IMR-90 (cell line): ENCODE measurements at regions not wholly inside any gene's neighbourhood (a gene's known extent, or its start where the extent isn't known, plus 50 kb on each side); places are given as distances from the start of the nearest gene placed in this dataset.

Experiments used
- CTCF ChIP-seq: conservative IDR thresholded peaks from 2 replicates; pipeline ENCODE4 v1.5.1; 2012; ENCODE audit warnings: mild to moderate bottlenecking, low read depth, low read length, improper control_type of control experiment
- ELK1 ChIP-seq: fragments of 150-350 bp; IDR thresholded peaks from 2 replicates; pipeline ENCODE4 v1.6.1; 2016; ENCODE audit warnings: low read depth, mild to moderate bottlenecking, low read length, moderate library complexity, borderline replicate concordance
- FOS ChIP-seq: fragments of 150-350 bp; IDR thresholded peaks from 2 replicates; pipeline ENCODE4 v1.6.1; 2016; ENCODE audit warnings: low read depth, low read length
- MAFK ChIP-seq: IDR thresholded peaks from 2 replicates; pipeline ENCODE4 v1.6.1; 2012; ENCODE audit warnings: low read depth, low read length, improper control_type of control experiment
- MAZ ChIP-seq: IDR thresholded peaks from 2 replicates; pipeline ENCODE4 v1.6.1; 2012; ENCODE audit warnings: low read depth, mild to moderate bottlenecking, low read length, improper control_type of control experiment, moderate library complexity, borderline replicate concordance
- POLR2A ChIP-seq: IDR thresholded peaks from 2 replicates; pipeline ENCODE4 v1.6.1; 2012; ENCODE audit warnings: mild to moderate bottlenecking, low read depth, low read length
- RAD21 ChIP-seq: IDR thresholded peaks from 2 replicates; pipeline ENCODE4 v1.6.1; 2012; ENCODE audit warnings: low read length, improper control_type of control experiment
- RFX5 ChIP-seq: IDR thresholded peaks from 2 replicates; pipeline ENCODE4 v1.8.0; 2012; ENCODE audit warnings: low read depth, mild to moderate bottlenecking, low read length, moderate library complexity
- SMC3 ChIP-seq: fragments of 150-350 bp; IDR thresholded peaks from 2 replicates; pipeline ENCODE4 v1.6.1; 2016; ENCODE audit warnings: low read depth, mild to moderate bottlenecking, antibody characterized with exemption, low read length, moderate library complexity

- TF ChIP-seq CTCF (no peak), POLR2A (no peak), SMC3 (no peak), ELK1 (no peak), RFX5 (no peak), RAD21 (no peak), MAFK (no peak), FOS (no peak), MAZ (no peak)
These were observed 943.1 kb upstream of the WWC1 start for GRCh38 chr5:167348251-167348926.
